GM12801 (cell line): ENCODE measurements at regions not wholly inside any gene's neighbourhood (a gene's known extent, or its start where the extent isn't known, plus 50 kb on each side); places are given as distances from the start of the nearest gene placed in this dataset.

Experiments
- TF ChIP-seq, protein P1 (sequence below): IDR thresholded peaks from one replicate; pipeline ENCODE4 v1.5.1; 2011; ENCODE audit warnings: control low read depth; ENCODE audit not compliant: insufficient read length; ENCODE audit errors: extremely low read depth

GRCh38 chr1:244207042-244207934, 156.2 kb downstream of the ZBTB18 start:
- TF ChIP-seq, protein P1, sequence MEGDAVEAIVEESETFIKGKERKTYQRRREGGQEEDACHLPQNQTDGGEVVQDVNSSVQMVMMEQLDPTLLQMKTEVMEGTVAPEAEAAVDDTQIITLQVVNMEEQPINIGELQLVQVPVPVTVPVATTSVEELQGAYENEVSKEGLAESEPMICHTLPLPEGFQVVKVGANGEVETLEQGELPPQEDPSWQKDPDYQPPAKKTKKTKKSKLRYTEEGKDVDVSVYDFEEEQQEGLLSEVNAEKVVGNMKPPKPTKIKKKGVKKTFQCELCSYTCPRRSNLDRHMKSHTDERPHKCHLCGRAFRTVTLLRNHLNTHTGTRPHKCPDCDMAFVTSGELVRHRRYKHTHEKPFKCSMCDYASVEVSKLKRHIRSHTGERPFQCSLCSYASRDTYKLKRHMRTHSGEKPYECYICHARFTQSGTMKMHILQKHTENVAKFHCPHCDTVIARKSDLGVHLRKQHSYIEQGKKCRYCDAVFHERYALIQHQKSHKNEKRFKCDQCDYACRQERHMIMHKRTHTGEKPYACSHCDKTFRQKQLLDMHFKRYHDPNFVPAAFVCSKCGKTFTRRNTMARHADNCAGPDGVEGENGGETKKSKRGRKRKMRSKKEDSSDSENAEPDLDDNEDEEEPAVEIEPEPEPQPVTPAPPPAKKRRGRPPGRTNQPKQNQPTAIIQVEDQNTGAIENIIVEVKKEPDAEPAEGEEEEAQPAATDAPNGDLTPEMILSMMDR: no peak

DNA sequence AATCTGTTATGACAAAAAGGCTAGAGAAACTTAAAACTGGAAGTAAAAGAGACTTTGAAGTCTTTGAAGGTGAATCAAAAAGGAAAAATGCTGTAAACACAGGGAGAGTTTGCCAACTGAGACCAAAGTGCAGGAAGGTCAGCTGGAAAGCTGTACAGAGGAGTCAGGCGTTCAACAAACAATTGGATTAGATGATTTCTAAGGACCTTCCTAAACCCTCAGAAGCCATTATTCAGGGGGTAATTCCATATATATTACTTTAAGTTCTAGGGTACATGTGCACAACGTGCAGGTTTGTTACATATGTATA, 156.8 kb downstream of the ZBTB18 start:
- TF ChIP-seq, protein P1: no peak

DNA sequence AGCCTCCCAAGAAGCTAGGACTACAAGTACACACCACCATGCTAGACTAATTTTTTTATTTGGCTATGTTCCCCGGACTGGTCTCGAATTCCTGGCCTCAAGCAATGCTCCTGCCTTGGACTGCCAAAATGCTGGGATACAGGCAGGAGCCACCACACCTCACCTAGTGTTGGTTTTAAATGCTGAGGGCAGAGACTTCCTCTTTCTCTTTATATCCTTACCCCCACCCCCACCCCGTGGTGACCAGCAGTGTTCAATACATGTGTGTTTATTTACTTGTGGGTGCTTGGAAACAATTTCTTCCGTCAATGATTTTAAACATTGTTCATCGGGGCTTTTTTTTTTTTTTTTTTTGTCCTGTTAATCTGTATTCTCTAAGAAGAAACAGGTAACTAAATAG, 158.9 kb downstream of the ZBTB18 start:
- TF ChIP-seq, protein P1: no peak

DNA sequence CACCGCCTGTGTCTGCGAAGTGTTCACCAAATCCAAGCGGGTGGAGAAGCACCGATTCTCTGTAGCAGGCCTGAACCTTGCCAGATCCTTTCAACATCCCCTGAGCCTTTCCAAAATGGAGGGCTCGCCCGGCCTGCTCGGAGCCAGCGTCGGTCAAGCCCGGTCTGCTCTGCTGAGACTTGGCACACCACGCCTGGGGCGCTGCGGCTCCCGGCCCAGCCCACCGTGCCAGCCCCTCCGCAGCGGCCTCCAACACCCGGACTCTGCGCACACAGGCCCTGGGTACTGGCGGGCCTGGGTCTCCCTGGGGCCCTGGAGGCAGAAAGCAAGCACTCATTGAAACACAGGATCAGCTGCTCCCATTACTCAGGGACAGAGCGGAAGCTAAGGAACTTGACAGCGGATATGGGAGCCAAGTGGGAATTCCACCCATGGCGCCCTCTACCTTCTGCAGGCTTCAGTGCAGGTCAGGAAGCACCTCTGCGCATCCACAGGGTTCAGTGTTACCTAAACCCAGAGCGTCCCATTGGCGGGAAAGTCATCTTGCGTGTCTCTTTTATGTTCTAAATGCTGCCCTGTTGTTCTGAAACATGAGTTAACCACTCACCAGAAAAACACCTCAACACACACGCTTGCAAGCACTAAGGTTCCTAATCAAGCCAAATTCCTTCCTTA, 159.9 kb downstream of the ZBTB18 start:
- TF ChIP-seq, protein P1: no peak

DNA sequence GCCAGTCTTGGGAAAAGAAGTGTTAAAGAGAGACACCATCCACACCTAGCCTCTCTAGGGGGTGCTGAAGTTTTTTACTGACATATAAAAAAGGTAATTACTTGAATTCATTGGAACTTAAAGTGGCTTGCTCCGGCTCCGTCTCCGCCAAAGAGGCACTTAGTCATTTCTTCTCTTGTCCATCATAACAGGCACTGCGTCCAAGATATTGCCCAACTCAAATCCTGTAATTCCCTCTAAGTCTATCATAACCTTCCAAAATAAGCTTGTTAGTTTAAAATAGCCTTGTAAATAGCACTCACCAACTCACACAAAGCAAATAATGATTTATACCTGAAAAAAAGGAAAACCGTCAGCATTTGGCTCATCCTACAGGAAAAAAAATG, 160.5 kb downstream of the ZBTB18 start:
- TF ChIP-seq, protein P1: no peak

DNA sequence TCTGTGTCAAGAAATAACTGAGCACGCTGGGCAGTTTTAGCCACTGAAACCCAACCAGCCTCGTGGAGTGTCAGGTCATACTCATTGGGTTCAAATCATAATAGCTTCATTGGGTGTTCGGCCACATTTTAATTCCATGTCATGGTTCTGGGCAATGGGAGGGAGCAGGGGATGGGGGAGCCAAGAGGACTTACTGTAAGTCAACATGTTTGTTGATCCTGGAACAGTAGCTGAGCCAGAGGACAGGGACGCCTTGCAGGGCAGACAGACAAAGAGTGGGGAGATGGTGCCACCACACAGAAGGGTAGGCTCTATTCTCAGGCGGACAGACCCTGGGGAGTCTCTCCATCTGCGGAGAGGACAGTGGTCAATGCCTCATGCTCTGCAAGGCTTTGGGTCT, 161.1 kb downstream of the ZBTB18 start:
- TF ChIP-seq, protein P1: no peak

DNA sequence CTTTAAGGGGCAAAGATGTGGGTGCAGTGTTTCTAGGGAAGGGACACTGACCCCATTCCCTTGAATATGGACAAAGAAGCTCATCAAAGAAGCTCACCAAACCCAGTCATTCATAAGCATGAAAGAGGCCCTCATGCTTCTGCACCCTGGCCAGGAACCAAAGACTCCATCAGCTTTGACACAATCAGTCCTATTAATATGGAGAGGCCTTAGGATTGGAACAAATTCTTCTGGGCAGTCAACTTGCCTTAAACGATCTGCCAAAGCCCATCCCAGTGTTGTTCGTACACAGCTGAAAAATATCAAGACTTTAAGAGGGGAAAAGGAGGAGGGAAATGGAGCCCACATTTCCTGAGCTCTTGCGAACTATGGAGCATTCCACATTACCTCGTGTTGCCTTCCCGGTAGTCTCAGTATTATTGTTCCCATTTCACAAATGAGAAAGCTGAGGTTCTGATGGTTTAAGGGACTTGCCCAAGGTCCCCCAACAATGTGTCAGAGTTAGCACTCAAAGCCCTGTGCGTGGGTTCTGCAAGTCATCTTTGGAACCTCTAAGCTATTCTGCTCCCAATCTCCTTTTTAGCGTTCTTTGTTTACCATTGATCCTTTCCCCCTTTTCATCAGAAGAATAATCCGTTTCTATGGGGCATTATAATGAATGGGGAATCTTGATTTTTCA, 161.9 kb downstream of the ZBTB18 start:
- TF ChIP-seq, protein P1: no peak
